HepG2 (cell line): ENCODE measurements at regions not wholly inside any gene's neighbourhood (a gene's known extent, or its start where the extent isn't known, plus 50 kb on each side); places are given as distances from the start of the nearest gene placed in this dataset.

Experiments
- ATAC-seq: fragments of 200-7000 bp; cut with Tn5 transposase; 3 replicates; pipeline ENCODE4 v1.9.1; 2020; ENCODE audit warnings: mild to moderate bottlenecking, moderate library complexity
- BruUV-seq: library from RNA; stranded (reverse); fragments of 400-500 nt; replicated peaks from 2 replicates; lab custom pipeline; 2021; lab: Mats Ljungman, UMichigan
- CTCF ChIA-PET: fragments of 300-600 bp; formaldehyde crosslinking; extraction: SDS; loops from one replicate; lab custom pipeline; 2021; ENCODE audit warnings: low total read pairs, inconsistent platforms, low intra/inter-chr PET ratio; lab: Yijun Ruan, JAX
- POLR2A ChIA-PET: fragments of 350-600 bp; sonication (Branson Sonifier 250); formaldehyde crosslinking; loops from one replicate; lab custom pipeline; 2020; ENCODE audit warnings: antibody characterized with exemption, inconsistent platforms; lab: Yijun Ruan, JAX
- DNase-seq: peaks from one replicate; pipeline ENCODE4 v3.0.0-alpha.2; 2015; ENCODE audit warnings: low spot score
- FAIRE-seq: peaks from 3 replicates; lab custom pipeline; 2011; peaks lifted over from hg19 to GRCh38; lab: Jason Lieb, UNC
- H2AFZ ChIP-seq: one replicate; pipeline ENCODE4 v1.6.1; 2011; ENCODE audit warnings: low read length, inconsistent platforms
- H3K27ac ChIP-seq: fragments of 300-600 bp; 3 replicates; pipeline ENCODE4 v1.8.0; 2011; ENCODE audit warnings: mixed run types, mild to moderate bottlenecking, mixed read lengths, low read length, inconsistent platforms; ENCODE audit not compliant: insufficient read depth; ENCODE audit errors: extremely low read length
- H3K27me3 ChIP-seq, 2 experiments: fragments of 200-600 bp in 1 of 2; 2 replicates in 1 of 2; 3 replicates in 1 of 2; pipeline versions ENCODE4 v1.6.0 to v1.8.0; 2011; ENCODE audit warnings: low read length in 2 of 2, mild to moderate bottlenecking in 2 of 2, moderate library complexity in 2 of 2, inconsistent platforms in 1 of 2; ENCODE audit not compliant: insufficient read depth in 2 of 2, control insufficient read depth in 1 of 2
- H3K36me3 ChIP-seq, 2 experiments: fragments of 200-600 bp in 1 of 2; replicated peaks in 1 of 2; 2 replicates in 1 of 2; 3 replicates in 1 of 2; pipeline versions ENCODE4 v1.5.1 to v1.8.0; 2011; ENCODE audit warnings: low read length in 2 of 2, inconsistent platforms in 1 of 2; ENCODE audit not compliant: insufficient read depth in 2 of 2, control insufficient read depth in 1 of 2
- H3K4me1 ChIP-seq: 2 replicates; pipeline ENCODE4 v1.5.1; 2012; ENCODE audit warnings: low read length, inconsistent platforms; ENCODE audit not compliant: insufficient read depth
- H3K4me2 ChIP-seq: 2 replicates; pipeline ENCODE4 v1.6.0; 2011; ENCODE audit warnings: low read depth, low read length, inconsistent platforms
- H3K4me3 ChIP-seq, 3 experiments: fragments of 200-600 bp in 1 of 3; sonication (generic), shearing (Covaris generic) in 1 of 3; replicated peaks in 1 of 3; 2 replicates each; pipeline ENCODE4 v1.5.1; 2011 to 2016; ENCODE audit warnings: low read length in 3 of 3, inconsistent platforms in 2 of 3, low read depth in 2 of 3, mild to moderate bottlenecking in 2 of 3, control low read depth in 1 of 3, mixed read lengths in 1 of 3; ENCODE audit not compliant: insufficient read depth in 1 of 3
- H3K79me2 ChIP-seq: one replicate; pipeline ENCODE4 v1.6.1; 2011; ENCODE audit warnings: low read length, inconsistent platforms; ENCODE audit not compliant: insufficient read depth
- H3K9ac ChIP-seq: 2 replicates; pipeline ENCODE4 v1.6.0; 2011; ENCODE audit warnings: mild to moderate bottlenecking, low read depth, low read length, inconsistent platforms; ENCODE audit not compliant: insufficient read depth
- H3K9me3 ChIP-seq: 2 replicates; pipeline ENCODE4 v1.5.1; 2012; ENCODE audit warnings: mild to moderate bottlenecking, low read length
- H4K20me1 ChIP-seq: 2 replicates; pipeline ENCODE4 v1.6.0; 2011; ENCODE audit warnings: inconsistent platforms, mild to moderate bottlenecking, low read length, moderate library complexity; ENCODE audit not compliant: insufficient read depth
- MEIS1 ChIP-seq: sonication (generic); formaldehyde crosslinking; IDR thresholded peaks from 2 replicates; pipeline ENCODE4 v1.9.0; 2021; ENCODE audit warnings: mild to moderate bottlenecking, missing genetic modification reagents, moderate library complexity, borderline replicate concordance
- NFE2 ChIP-seq: sonication (generic); formaldehyde crosslinking; IDR thresholded peaks from 2 replicates; pipeline ENCODE4 v1.4.0; 2020; ENCODE audit warnings: missing genetic modification reagents
- NFE2L1 ChIP-seq: sonication (generic); formaldehyde crosslinking; IDR thresholded peaks from 2 replicates; pipeline ENCODE4 v1.4.0; 2020; ENCODE audit warnings: missing genetic modification reagents, mild to moderate bottlenecking, borderline replicate concordance
- NFE2L2 ChIP-seq: fragments of 150-350 bp; IDR thresholded peaks from 2 replicates; pipeline ENCODE4 v1.6.1; 2014; ENCODE audit warnings: low read length
- RAD51 ChIP-seq: fragments of 450-650 bp; IDR thresholded peaks from 2 replicates; pipeline ENCODE4 v1.6.1; 2016; ENCODE audit warnings: borderline replicate concordance
- SRSF1 ChIP-seq: fragments of 200-400 bp; formaldehyde crosslinking; optimal IDR thresholded peaks from 2 replicates; pipeline ENCODE3; 2017; ENCODE audit warnings: mild to moderate bottlenecking, low read depth, low read length, moderate library complexity
- SSRP1 ChIP-seq: IDR thresholded peaks from 2 replicates; pipeline ENCODE4 v1.6.1; 2016; ENCODE audit warnings: control low read depth
- ZNF674 ChIP-seq: sonication (generic); formaldehyde crosslinking; IDR thresholded peaks from 2 replicates; pipeline ENCODE4 v1.5.0; 2020; ENCODE audit warnings: low read depth, mild to moderate bottlenecking, missing genetic modification reagents
- ZSCAN12 ChIP-seq: sonication (generic); formaldehyde crosslinking; IDR thresholded peaks from 2 replicates; pipeline ENCODE4 v1.9.0; 2021; ENCODE audit warnings: mild to moderate bottlenecking, missing genetic modification reagents
- WGBS: methylation state at CpG from one replicate; pipeline ENCODE4 v1.1.6; 2017; ENCODE audit warnings: low lambda C conversion rate; 5-methylcytosine and 5-hydroxymethylcytosine counted together
- in situ Hi-C: cut with HindIII; loops from 2 replicates; pipeline ENCODE4 v1.10.0; 2017; ENCODE audit warnings: low pct_unique_long_range_greater_than_20kb; ENCODE audit not compliant: extremely low pct_ligation_motif_present
- intact Hi-C: fragments of 100-400 bp; cut with micrococcal nuclease; formaldehyde crosslinking; loops from one replicate; pipeline ENCODE4 v1.10.0; 2022; ENCODE audit not compliant: unreplicated experiment
- TF ChIP-seq, protein P1 (sequence below): IDR thresholded peaks from 2 replicates; pipeline ENCODE4 v1.6.1; 2016; ENCODE audit warnings: missing biosample characterization, missing genetic modification reagents, low read depth
- TF ChIP-seq, protein P2 (sequence below): sonication (generic); formaldehyde crosslinking; IDR thresholded peaks from 2 replicates; pipeline ENCODE4 v1.8.0; 2022; ENCODE audit warnings: mild to moderate bottlenecking, missing genetic modification reagents, moderate library complexity
- TF ChIP-seq, protein P3 (sequence below): sonication (generic); formaldehyde crosslinking; IDR thresholded peaks from 2 replicates; pipeline ENCODE4 v1.5.0; 2020; ENCODE audit warnings: missing genetic modification reagents

DNA sequence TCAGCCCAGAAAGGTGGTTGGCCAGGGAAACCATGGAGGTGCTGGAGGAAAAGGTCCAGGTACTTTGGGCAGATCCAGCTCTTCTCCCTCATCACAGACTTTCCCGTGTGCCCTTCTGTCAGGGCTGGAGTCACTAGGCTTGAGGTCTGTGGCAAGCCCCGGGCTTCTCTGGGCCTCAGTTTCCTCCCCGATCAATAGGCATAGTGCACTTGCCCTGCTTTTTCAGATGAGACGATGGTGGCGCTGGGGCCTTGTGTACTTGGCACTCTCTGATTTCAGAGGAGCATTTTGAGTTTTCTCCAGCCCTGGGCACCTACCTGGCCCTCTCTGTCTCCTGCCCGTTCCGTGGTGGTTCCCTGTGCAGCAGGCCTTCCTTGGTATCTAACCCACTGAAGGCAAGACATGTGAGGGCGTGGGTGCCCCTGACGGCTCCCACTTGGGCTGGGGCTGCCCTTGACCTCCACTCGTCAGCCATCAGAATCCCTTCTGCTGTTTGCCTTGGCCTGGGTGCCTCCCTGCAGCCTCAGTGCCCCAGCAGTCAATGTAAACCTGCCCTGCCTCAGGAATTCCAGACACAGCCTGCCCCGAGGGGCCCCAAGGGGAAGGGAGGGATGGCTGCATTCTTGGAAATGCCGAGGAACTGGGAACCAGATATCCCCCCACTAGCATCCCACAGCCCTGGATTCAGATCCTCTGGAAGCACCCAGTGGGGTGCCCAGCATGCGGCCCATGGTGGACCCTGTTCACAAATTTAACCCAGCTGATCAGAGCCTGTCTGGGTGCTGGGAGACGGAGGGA, 66.3 kb upstream of the COL5A1 start (continued):
- no peak for TF ChIP-seq ZNF674 (CRISPR knock-in tag)
- no peak for TF ChIP-seq NFE2L1 (CRISPR knock-in tag)
- TF ChIP-seq, protein P1, sequence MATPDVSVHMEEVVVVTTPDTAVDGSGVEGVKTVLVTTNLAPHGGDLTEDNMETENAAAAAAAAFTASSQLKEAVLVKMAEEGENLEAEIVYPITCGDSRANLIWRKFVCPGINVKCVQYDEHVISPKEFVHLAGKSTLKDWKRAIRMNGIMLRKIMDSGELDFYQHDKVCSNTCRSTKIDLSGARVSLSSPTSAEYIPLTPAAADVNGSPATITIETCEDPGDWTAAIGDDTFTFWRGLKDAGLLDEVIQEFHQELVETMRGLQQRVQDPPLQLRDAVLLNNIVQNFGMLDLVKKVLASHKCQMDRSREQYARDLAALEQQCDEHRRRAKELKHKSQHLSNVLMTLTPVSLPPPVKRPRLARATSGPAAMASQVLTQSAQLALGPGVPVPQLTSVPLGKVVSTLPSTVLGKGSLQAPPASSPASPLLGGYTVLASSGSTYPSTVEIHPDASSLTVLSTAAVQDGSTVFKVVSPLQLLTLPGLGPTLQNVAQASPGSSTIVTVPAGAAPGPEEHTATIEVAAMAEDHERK: no peak
- no peak for TF ChIP-seq SSRP1 (CRISPR knock-in tag)
- no peak for TF ChIP-seq SRSF1
- TF ChIP-seq MEIS1 (CRISPR knock-in tag): no peak
- TF ChIP-seq ZSCAN12 (CRISPR knock-in tag): no peak
- TF ChIP-seq NFE2L2: no peak
- TF ChIP-seq, protein P2, sequence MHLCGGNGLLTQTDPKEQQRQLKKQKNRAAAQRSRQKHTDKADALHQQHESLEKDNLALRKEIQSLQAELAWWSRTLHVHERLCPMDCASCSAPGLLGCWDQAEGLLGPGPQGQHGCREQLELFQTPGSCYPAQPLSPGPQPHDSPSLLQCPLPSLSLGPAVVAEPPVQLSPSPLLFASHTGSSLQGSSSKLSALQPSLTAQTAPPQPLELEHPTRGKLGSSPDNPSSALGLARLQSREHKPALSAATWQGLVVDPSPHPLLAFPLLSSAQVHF (CRISPR knock-in tag): no peak
- TF ChIP-seq, all 625 proteins: peak for 0

DNA sequence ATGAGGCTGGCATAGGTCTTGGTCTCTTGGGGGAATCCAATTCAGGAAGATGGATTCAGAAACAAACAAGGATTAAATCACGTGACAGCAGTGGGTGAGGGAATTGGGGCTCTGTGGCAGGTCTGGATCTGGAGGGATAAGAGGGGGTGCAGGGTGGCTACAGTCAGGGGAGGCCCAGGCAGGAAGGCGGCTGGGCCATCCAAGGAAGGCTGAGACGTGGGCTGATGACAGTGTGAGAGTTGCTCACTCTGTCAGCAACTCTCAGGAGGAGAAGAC, 65.8 kb upstream of the COL5A1 start:
- TF ChIP-seq NFE2: no peak
- TF ChIP-seq RAD51: peak; percentile 77; the same call in 1 of the 2 replicates
- TF ChIP-seq, protein P3, sequence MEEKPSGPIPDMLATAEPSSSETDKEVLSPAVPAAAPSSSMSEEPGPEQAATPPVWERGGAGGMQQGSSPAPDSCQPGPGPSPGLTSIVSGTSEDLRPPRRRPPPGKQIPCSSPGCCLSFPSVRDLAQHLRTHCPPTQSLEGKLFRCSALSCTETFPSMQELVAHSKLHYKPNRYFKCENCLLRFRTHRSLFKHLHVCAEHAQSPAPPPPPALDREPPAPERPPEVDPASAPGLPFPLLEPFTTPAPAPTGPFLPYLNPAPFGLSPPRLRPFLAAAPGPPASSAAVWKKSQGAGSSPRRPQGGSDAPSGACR: no peak
- TF ChIP-seq, all 625 proteins: peak for 1
- Histone ChIP-seq H3K36me3 (no peaks in the 10 kb centered on the region), H3K9ac (no peak overlapping the region), H3K27me3 (peaks cover 0 to 6% of the 10 kb centered on the region in 2 experiments; a peak in 1 of 5 replicates), H4K20me1 (no peaks in the 10 kb centered on the region), H3K4me1 (no peaks in the 10 kb centered on the region), H3K27ac (no peak overlapping the region), H3K9me3 (no peaks in the 10 kb centered on the region), H3K4me2 (no peak overlapping the region), H3K4me3 (no peak overlapping the region), H3K79me2 (no peaks in the 10 kb centered on the region), H2AFZ (no peak overlapping the region)
- DNase-seq (no peak), FAIRE-seq (no peak), ATAC-seq (no peak)
- POLR2A ChIA-PET: no interaction called here
- CTCF ChIA-PET: no interaction called here
- 6% methylated on average over 3 of the region's 3 CpGs for WGBS
- BruUV-seq: no TSS peak
- in situ Hi-C loops: no loop called here
- intact Hi-C loops: no loop called here
